ENCODE measurements at regions not wholly inside any gene's neighbourhood (a gene's known extent, or its start where the extent isn't known, plus 50 kb on each side); places are given as distances from the start of the nearest gene placed in this dataset.

DNA sequence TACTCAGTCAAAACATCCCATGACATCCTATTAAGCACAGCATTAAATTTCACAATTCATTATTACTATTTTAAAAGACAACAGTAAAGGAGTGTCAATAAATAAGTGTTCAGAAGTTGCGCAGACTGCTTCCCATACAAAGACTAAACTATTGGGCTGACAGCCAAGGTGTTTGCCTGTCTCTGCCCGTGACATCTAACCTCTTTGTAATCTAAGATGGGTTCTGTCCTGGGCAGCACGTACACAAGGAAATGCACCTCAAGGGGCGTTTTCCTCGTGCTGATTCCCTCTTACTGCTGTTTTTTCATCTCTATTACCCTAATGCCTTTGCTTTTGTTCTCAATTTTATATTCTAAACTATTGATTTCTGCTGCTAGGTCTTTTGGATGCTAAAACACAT is 216.3 kb downstream of the NHLRC3 start:
- intact Hi-C loops (cut with micrococcal nuclease; ENCODE audit: unreplicated experiment): no loop called here
- BruUV-seq (replicated peaks): no TSS peak
- CTCF ChIA-PET: no interaction called here

DNA sequence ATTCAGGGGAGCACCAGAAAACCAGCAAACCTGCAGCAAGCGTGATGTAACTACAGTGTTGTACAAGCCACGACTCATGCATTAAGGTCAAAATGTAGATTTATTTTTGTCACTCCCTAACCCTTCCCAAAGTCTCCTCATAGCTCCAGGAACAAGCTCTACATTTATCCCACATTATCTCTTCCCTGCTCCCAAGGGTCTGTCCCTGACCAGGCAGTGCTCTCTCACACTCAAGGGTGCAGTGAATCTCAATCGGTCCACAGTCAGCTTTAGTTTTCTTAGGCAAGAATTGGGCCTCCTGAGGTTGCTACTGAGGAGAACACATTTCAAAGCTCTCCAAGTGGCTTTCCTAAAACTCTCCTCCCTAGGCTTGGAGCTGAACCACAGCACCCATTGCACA is 219.4 kb downstream of the NHLRC3 start:
- ATAC-seq (no peak), DNase-seq (ENCODE audit: low read depth, low spot score) (no peak)
- intact Hi-C loops (cut with micrococcal nuclease; ENCODE audit: unreplicated experiment): no loop called here
- ChIA-PET CTCF (interaction anchor here (1.0 kb wide), 1 partner anchor 114 kb away, joined by 3 read pairs; no protein-coding TSS in a partner anchor), POLR2A (no interaction called here)
- Histone ChIP-seq H3K4me1 (ENCODE audit: control insufficient read depth, insufficient read depth, low read length) (no peaks in the 10 kb centered on the region), H3K36me3 (ENCODE audit: control insufficient read depth, insufficient read depth, low read length) (no peaks in the 10 kb centered on the region), H3K4me3 (ENCODE audit: low read depth in 2 of 2, low read length in 2 of 2) (no peak overlapping the region), H3K27ac (ENCODE audit: low read length) (no peak overlapping the region), H3K27me3 (ENCODE audit: control insufficient read depth, insufficient read depth, low read length) (no peaks in the 10 kb centered on the region), H3K9me3 (ENCODE audit: control insufficient read depth, insufficient read depth, low read depth, low read length) (no peaks in the 10 kb centered on the region)
- in situ Hi-C loops (cut with HindIII; ENCODE audit: low pct_unique_long_range_greater_than_20kb, low sequenced_read_pairs): no loop called here
- TF ChIP-seq, protein P1, sequence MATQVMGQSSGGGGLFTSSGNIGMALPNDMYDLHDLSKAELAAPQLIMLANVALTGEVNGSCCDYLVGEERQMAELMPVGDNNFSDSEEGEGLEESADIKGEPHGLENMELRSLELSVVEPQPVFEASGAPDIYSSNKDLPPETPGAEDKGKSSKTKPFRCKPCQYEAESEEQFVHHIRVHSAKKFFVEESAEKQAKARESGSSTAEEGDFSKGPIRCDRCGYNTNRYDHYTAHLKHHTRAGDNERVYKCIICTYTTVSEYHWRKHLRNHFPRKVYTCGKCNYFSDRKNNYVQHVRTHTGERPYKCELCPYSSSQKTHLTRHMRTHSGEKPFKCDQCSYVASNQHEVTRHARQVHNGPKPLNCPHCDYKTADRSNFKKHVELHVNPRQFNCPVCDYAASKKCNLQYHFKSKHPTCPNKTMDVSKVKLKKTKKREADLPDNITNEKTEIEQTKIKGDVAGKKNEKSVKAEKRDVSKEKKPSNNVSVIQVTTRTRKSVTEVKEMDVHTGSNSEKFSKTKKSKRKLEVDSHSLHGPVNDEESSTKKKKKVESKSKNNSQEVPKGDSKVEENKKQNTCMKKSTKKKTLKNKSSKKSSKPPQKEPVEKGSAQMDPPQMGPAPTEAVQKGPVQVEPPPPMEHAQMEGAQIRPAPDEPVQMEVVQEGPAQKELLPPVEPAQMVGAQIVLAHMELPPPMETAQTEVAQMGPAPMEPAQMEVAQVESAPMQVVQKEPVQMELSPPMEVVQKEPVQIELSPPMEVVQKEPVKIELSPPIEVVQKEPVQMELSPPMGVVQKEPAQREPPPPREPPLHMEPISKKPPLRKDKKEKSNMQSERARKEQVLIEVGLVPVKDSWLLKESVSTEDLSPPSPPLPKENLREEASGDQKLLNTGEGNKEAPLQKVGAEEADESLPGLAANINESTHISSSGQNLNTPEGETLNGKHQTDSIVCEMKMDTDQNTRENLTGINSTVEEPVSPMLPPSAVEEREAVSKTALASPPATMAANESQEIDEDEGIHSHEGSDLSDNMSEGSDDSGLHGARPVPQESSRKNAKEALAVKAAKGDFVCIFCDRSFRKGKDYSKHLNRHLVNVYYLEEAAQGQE (IDR thresholded peaks at IDR 0.05; ENCODE audit: insufficient read depth in 1 of 2, low read depth in 2 of 2, low read length in 1 of 2): no peak
- TF ChIP-seq SIN3A (IDR thresholded peaks at IDR 0.05; ENCODE audit: borderline replicate concordance, insufficient read depth, low read depth, low read length): no peak
- no peak for TF ChIP-seq TCF7L2 (IDR thresholded peaks at IDR 0.05; ENCODE audit: low read depth, low read length)
- TF ChIP-seq, protein P2, sequence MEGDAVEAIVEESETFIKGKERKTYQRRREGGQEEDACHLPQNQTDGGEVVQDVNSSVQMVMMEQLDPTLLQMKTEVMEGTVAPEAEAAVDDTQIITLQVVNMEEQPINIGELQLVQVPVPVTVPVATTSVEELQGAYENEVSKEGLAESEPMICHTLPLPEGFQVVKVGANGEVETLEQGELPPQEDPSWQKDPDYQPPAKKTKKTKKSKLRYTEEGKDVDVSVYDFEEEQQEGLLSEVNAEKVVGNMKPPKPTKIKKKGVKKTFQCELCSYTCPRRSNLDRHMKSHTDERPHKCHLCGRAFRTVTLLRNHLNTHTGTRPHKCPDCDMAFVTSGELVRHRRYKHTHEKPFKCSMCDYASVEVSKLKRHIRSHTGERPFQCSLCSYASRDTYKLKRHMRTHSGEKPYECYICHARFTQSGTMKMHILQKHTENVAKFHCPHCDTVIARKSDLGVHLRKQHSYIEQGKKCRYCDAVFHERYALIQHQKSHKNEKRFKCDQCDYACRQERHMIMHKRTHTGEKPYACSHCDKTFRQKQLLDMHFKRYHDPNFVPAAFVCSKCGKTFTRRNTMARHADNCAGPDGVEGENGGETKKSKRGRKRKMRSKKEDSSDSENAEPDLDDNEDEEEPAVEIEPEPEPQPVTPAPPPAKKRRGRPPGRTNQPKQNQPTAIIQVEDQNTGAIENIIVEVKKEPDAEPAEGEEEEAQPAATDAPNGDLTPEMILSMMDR (IDR thresholded peaks at IDR 0.05): no peak
- no peak for TF ChIP-seq POLR2AphosphoS5 (IDR thresholded peaks at IDR 0.05; ENCODE audit: low read depth, low read length)
- no TSS peak for BruUV-seq (replicated peaks)

More for the DNA sequence above, 216.3 kb downstream of the NHLRC3 start:
- ATAC-seq (no peak), DNase-seq (ENCODE audit: low read depth, low spot score) (no peak)
- Histone ChIP-seq H3K9me3 (ENCODE audit: control insufficient read depth, insufficient read depth, low read depth, low read length) (no peaks in the 10 kb centered on the region), H3K4me1 (ENCODE audit: control insufficient read depth, insufficient read depth, low read length) (no peaks in the 10 kb centered on the region), H3K4me3 (ENCODE audit: low read depth in 2 of 2, low read length in 2 of 2) (no peak overlapping the region), H3K27me3 (ENCODE audit: control insufficient read depth, insufficient read depth, low read length) (no peaks in the 10 kb centered on the region), H3K36me3 (ENCODE audit: control insufficient read depth, insufficient read depth, low read length) (no peaks in the 10 kb centered on the region), H3K27ac (ENCODE audit: low read length) (no peak overlapping the region)
- in situ Hi-C loops (cut with HindIII; ENCODE audit: low pct_unique_long_range_greater_than_20kb, low sequenced_read_pairs): no loop called here
- POLR2A ChIA-PET: no interaction called here
- TF ChIP-seq, protein P2 (IDR thresholded peaks at IDR 0.05): no peak
- TF ChIP-seq, protein P1 (IDR thresholded peaks at IDR 0.05; ENCODE audit: insufficient read depth in 1 of 2, low read depth in 2 of 2, low read length in 1 of 2): no peak
- no peak for TF ChIP-seq POLR2AphosphoS5 (IDR thresholded peaks at IDR 0.05; ENCODE audit: low read depth, low read length)
- no peak for TF ChIP-seq SIN3A (IDR thresholded peaks at IDR 0.05; ENCODE audit: borderline replicate concordance, insufficient read depth, low read depth, low read length)
- TF ChIP-seq TCF7L2 (IDR thresholded peaks at IDR 0.05; ENCODE audit: low read depth, low read length): no peak
